ENCODE measurements at regions not wholly inside any gene's neighbourhood (a gene's known extent, or its start where the extent isn't known, plus 50 kb on each side); places are given as distances from the start of the nearest gene placed in this dataset.

DNA sequence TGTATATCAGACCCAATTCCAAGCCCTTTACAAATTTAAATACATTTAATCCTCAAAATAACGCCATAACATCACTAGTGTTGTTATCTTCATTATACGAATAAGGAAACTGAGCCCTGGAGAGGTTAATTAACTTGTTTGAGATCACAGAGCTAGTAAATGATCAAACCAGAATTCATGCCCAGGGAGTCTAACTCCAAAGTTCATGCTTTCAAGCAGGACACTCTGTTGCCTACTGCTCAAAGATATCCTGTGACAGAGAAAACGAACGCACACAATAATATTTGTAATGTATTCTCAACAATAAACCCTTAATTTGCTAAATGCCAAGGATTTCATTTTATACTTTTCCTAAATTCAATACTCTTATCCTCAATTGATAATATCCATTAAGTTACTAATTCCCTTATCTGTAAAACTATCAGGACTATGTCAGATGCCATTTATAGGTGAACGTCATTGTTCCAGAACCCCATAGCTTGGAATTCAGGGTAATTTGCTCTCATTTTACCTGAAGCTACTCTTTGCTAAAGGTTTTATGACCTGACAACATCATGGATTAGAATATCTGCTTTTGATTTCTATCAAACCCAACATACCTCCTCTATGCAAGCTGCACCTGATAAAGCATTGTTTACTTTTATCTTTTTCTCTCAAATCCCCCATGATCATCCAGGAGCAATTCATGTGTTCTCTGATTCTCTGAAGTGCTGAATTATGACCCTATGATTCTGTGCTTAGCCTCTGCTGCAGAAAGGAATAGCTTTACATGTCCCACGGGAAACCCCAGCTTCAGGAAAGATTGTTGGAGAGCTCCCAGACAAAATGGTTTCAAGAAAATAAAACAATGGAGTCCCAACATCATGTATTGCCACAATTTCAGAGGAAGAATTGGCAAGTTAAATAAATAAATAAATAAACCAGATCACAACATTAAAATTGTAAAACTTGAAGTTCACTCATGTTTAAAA is 150.2 kb upstream of the CDK1 start:
- no peak for TF ChIP-seq POLR2A (IDR thresholded peaks at IDR 0.05)
- TF ChIP-seq, protein P1, sequence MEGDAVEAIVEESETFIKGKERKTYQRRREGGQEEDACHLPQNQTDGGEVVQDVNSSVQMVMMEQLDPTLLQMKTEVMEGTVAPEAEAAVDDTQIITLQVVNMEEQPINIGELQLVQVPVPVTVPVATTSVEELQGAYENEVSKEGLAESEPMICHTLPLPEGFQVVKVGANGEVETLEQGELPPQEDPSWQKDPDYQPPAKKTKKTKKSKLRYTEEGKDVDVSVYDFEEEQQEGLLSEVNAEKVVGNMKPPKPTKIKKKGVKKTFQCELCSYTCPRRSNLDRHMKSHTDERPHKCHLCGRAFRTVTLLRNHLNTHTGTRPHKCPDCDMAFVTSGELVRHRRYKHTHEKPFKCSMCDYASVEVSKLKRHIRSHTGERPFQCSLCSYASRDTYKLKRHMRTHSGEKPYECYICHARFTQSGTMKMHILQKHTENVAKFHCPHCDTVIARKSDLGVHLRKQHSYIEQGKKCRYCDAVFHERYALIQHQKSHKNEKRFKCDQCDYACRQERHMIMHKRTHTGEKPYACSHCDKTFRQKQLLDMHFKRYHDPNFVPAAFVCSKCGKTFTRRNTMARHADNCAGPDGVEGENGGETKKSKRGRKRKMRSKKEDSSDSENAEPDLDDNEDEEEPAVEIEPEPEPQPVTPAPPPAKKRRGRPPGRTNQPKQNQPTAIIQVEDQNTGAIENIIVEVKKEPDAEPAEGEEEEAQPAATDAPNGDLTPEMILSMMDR (IDR thresholded peaks at IDR 0.05 in 8 of 11, conservative IDR thresholded peaks at IDR 0.05 in 3 of 11), result no peak

Data from spleen (tissue), 7 donors.